PC-3 (cell line): ENCODE measurements at regions not wholly inside any gene's neighbourhood (a gene's known extent, or its start where the extent isn't known, plus 50 kb on each side); places are given as distances from the start of the nearest gene placed in this dataset.

ENCODE experiments used
- ATAC-seq: fragments of 200-7000 bp; cut with Tn5 transposase; 2 replicates; pipeline ENCODE4 v1.9.1; 2020; ENCODE audit warnings: mild to moderate bottlenecking, moderate library complexity
- BruUV-seq: library from RNA; stranded (reverse); fragments of 400-500 nt; replicated peaks from 2 replicates; lab custom pipeline; 2021; lab: Mats Ljungman, UMichigan
- CTCF ChIA-PET: fragments of 300-600 bp; sonication (Branson Sonifier 250); formaldehyde crosslinking; loops from one replicate; lab custom pipeline; 2022; ENCODE audit warnings: antibody characterized with exemption; lab: Charles Lee
- POLR2A ChIA-PET: fragments of 300-600 bp; sonication (Branson Sonifier 250); formaldehyde crosslinking; loops from one replicate; lab custom pipeline; 2022; ENCODE audit warnings: antibody characterized with exemption; ENCODE audit not compliant: unreplicated experiment; lab: Charles Lee
- DNase-seq: peaks from one replicate; pipeline ENCODE4 v3.0.0-alpha.2; 2015
- H2AFZ ChIP-seq: fragments of 300-600 bp; sonication (generic); 2 replicates; pipeline ENCODE4 v1.6.0; 2016; ENCODE audit warnings: antibody characterized with exemption, low read length
- H3F3A ChIP-seq: fragments of 300-600 bp; sonication (generic); one replicate; pipeline ENCODE4 v1.6.0; 2017; ENCODE audit warnings: antibody characterized with exemption, low read length, control low read depth, mild to moderate bottlenecking; ENCODE audit not compliant: unreplicated experiment
- H3K27ac ChIP-seq: fragments of 300-600 bp; sonication (generic); 2 replicates; pipeline ENCODE4 v1.5.1; 2016; ENCODE audit warnings: mild to moderate bottlenecking, low read length
- H3K27me3 ChIP-seq: fragments of 300-600 bp; sonication (generic); 2 replicates; pipeline ENCODE4 v1.6.1; 2016; ENCODE audit warnings: low read length, mixed read lengths
- H3K36me3 ChIP-seq: fragments of 300-600 bp; sonication (generic); 2 replicates; pipeline ENCODE4 v1.6.1; 2016; ENCODE audit warnings: low read depth, mixed run types, low read length, mixed read lengths
- H3K4me1 ChIP-seq: fragments of 300-600 bp; sonication (generic); 2 replicates; pipeline ENCODE4 v1.5.1; 2016; ENCODE audit warnings: low read length; ENCODE audit not compliant: insufficient read depth
- H3K4me2 ChIP-seq: fragments of 300-600 bp; sonication (generic); 2 replicates; pipeline ENCODE4 v1.6.0; 2016; ENCODE audit warnings: low read length
- H3K4me3 ChIP-seq: fragments of 300-600 bp; sonication (generic); 2 replicates; pipeline ENCODE4 v1.5.1; 2016; ENCODE audit warnings: mild to moderate bottlenecking, low read length, mixed read lengths
- H3K79me2 ChIP-seq: fragments of 300-600 bp; sonication (generic); 2 replicates; pipeline ENCODE4 v1.6.1; 2017; ENCODE audit warnings: low read length, mixed read lengths
- H3K9ac ChIP-seq: fragments of 300-600 bp; sonication (generic); 2 replicates; pipeline ENCODE4 v1.6.0; 2016; ENCODE audit warnings: mild to moderate bottlenecking, low read length
- H3K9me2 ChIP-seq: fragments of 300-600 bp; sonication (generic); replicated peaks from 2 replicates; pipeline ENCODE4 v1.6.1; 2016; ENCODE audit warnings: mixed run types, low read length, mixed read lengths
- H3K9me3 ChIP-seq: fragments of 300-600 bp; sonication (generic); 2 replicates; pipeline ENCODE4 v1.6.1; 2016; ENCODE audit warnings: low read length, mixed read lengths
- H4K20me1 ChIP-seq: fragments of 300-600 bp; sonication (generic); 2 replicates; pipeline ENCODE4 v1.6.1; 2016; ENCODE audit warnings: low read length, mixed read lengths
- EZH2 ChIP-seq: fragments of 300-600 bp; sonication (generic); IDR thresholded peaks from one replicate; pipeline ENCODE4 v1.6.1; 2017; ENCODE audit warnings: antibody characterized with exemption, mild to moderate bottlenecking, low read length; ENCODE audit not compliant: unreplicated experiment
- EZH2phosphoT487 ChIP-seq: fragments of 300-600 bp; sonication (generic); IDR thresholded peaks from 2 replicates; pipeline ENCODE4 v1.6.1; 2018; ENCODE audit warnings: mild to moderate bottlenecking, antibody characterized with exemption, low read length, borderline replicate concordance
- intact Hi-C: fragments of 100-400 bp; cut with micrococcal nuclease; formaldehyde crosslinking; loops from 2 replicates; pipeline ENCODE4 v1.9.0; 2023
- TF ChIP-seq, protein P1 (sequence below): fragments of 300-600 bp; sonication (generic); conservative IDR thresholded peaks from 2 replicates; pipeline ENCODE4 v1.5.1; 2017; ENCODE audit warnings: antibody characterized with exemption, low read depth, mild to moderate bottlenecking, low read length

DNA sequence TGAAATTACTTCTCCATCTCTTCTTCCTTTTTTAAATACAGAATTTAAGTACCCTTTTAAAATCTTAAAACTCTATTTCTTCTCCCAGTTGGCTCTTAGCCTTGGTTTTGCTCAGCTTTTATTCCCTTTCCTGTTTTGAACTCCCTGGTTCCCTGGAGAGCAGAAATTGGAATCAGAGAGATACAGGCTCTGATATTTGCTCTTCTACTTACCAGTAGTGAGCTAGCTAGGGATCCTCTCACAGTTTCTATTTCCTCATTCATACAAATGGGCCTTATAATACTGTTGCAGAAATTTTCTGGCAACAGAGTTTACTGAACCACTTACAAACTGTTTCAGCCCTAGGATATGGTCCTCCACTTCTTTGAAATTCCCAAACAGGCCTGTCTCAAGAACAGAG lies 606.3 kb downstream of the NUF2 start:
- no TSS peak for BruUV-seq
- Histone ChIP-seq H3K4me1 (no peaks in the 10 kb centered on the region), H3K79me2 (no peaks in the 10 kb centered on the region), H3K27ac (no peak overlapping the region), H3K36me3 (no peaks in the 10 kb centered on the region), H4K20me1 (no peaks in the 10 kb centered on the region), H2AFZ (no peak overlapping the region), H3K9me3 (no peaks in the 10 kb centered on the region), H3K27me3 (peaks cover 13% of the 10 kb centered on the region; the same call in 1 of the 2 replicates), H3K9ac (no peak overlapping the region), H3K4me3 (no peak overlapping the region), H3K9me2 (no peaks in the 10 kb centered on the region), H3K4me2 (no peak overlapping the region), H3F3A (no peaks in the 10 kb centered on the region)
- DNase-seq (no peak), ATAC-seq (no peak)
- TF ChIP-seq, protein P1, sequence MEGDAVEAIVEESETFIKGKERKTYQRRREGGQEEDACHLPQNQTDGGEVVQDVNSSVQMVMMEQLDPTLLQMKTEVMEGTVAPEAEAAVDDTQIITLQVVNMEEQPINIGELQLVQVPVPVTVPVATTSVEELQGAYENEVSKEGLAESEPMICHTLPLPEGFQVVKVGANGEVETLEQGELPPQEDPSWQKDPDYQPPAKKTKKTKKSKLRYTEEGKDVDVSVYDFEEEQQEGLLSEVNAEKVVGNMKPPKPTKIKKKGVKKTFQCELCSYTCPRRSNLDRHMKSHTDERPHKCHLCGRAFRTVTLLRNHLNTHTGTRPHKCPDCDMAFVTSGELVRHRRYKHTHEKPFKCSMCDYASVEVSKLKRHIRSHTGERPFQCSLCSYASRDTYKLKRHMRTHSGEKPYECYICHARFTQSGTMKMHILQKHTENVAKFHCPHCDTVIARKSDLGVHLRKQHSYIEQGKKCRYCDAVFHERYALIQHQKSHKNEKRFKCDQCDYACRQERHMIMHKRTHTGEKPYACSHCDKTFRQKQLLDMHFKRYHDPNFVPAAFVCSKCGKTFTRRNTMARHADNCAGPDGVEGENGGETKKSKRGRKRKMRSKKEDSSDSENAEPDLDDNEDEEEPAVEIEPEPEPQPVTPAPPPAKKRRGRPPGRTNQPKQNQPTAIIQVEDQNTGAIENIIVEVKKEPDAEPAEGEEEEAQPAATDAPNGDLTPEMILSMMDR = no peak
- TF ChIP-seq EZH2 (no peak), EZH2phosphoT487 (no peak)
- POLR2A ChIA-PET = no interaction called here
- intact Hi-C loops = no loop called here
- CTCF ChIA-PET = no interaction called here

DNA sequence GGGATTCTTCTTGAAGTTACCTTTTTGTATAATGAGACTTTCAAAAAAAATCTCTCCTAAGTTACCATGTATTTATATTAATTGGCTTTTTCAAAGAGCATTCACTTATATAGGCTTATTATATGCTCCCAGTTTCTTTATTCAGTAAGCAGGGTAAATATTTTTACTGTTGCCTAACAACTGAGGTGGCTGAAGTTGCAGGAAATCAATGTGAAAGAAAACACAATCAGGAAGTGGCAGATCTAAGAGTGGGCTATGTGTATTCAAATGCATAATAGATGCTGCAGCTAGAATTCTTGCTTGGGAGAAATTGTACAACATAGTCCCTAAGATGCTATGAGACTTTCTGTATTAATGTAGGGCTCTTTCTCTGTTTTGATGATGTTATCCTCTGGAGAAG lies 606.9 kb downstream of the NUF2 start:
- Histone ChIP-seq H3K9me2 (no peaks in the 10 kb centered on the region), H3K79me2 (no peaks in the 10 kb centered on the region), H2AFZ (no peak overlapping the region), H3K9me3 (no peaks in the 10 kb centered on the region), H3K36me3 (no peaks in the 10 kb centered on the region), H4K20me1 (no peaks in the 10 kb centered on the region), H3K4me2 (no peak overlapping the region), H3K4me1 (no peaks in the 10 kb centered on the region), H3F3A (no peaks in the 10 kb centered on the region), H3K9ac (no peak overlapping the region), H3K27ac (no peak overlapping the region), H3K27me3 (peaks cover 17% of the 10 kb centered on the region; the same call in 1 of the 2 replicates), H3K4me3 (no peak overlapping the region)
- TF ChIP-seq EZH2phosphoT487 = no peak
- CTCF ChIA-PET = no interaction called here
- no peak for ATAC-seq
- intact Hi-C loops = no loop called here
- DNase-seq = no peak
- POLR2A ChIA-PET = no interaction called here
- no TSS peak for BruUV-seq

DNA sequence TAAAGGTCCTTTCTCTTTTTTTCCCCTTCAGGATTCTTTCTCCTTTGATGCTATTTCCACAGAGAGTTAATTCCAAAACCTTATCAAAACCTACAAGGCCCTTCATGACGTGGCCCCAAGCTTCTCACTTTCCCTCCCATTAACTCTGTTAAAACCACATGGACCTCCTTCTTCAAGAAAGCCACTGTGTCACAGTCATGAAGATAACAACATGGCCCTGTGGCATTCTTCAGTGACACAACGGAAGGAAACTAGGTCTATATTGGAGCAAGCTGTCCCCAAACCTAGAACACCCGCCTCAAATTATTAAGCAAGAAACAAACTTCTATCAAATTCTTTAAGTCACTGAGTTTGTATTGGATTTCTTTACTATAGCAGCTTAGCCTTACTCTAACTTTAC lies 611.1 kb downstream of the NUF2 start:
- H3F3A ChIP-seq = no peaks in the 10 kb centered on the region
- ATAC-seq (no peak), DNase-seq (no peak)
- no peaks in the 10 kb centered on the region for H3K79me2 ChIP-seq
- BruUV-seq = no TSS peak
- H3K9me2 ChIP-seq = no peaks in the 10 kb centered on the region
- TF ChIP-seq, protein P1 = no peak
- TF ChIP-seq EZH2phosphoT487 (no peak), EZH2 (no peak)
- no peaks in the 10 kb centered on the region for H3K36me3 ChIP-seq
- intact Hi-C loops = no loop called here
- peaks cover 24% of the 10 kb centered on the region; the same call in 1 of the 2 replicates for H3K27me3 ChIP-seq
- no peaks in the 10 kb centered on the region for H3K9me3 ChIP-seq
- no peaks in the 10 kb centered on the region for H3K4me1 ChIP-seq
- H3K4me3 ChIP-seq = no peak overlapping the region
- no peak overlapping the region for H3K4me2 ChIP-seq
- H3K27ac ChIP-seq = no peak overlapping the region
- ChIA-PET CTCF (no interaction called here), POLR2A (no interaction called here)
- no peaks in the 10 kb centered on the region for H4K20me1 ChIP-seq
- no peak overlapping the region for H3K9ac ChIP-seq
- H2AFZ ChIP-seq = no peak overlapping the region
